ENCODE measurements at regions not wholly inside any gene's neighbourhood (a gene's known extent, or its start where the extent isn't known, plus 50 kb on each side); places are given as distances from the start of the nearest gene placed in this dataset.
"Not testable (repeated sequence)": the region's sequence is repeated elsewhere in the genome, so short reads cannot be mapped to it uniquely, and the experiment has no call there.

DNA sequence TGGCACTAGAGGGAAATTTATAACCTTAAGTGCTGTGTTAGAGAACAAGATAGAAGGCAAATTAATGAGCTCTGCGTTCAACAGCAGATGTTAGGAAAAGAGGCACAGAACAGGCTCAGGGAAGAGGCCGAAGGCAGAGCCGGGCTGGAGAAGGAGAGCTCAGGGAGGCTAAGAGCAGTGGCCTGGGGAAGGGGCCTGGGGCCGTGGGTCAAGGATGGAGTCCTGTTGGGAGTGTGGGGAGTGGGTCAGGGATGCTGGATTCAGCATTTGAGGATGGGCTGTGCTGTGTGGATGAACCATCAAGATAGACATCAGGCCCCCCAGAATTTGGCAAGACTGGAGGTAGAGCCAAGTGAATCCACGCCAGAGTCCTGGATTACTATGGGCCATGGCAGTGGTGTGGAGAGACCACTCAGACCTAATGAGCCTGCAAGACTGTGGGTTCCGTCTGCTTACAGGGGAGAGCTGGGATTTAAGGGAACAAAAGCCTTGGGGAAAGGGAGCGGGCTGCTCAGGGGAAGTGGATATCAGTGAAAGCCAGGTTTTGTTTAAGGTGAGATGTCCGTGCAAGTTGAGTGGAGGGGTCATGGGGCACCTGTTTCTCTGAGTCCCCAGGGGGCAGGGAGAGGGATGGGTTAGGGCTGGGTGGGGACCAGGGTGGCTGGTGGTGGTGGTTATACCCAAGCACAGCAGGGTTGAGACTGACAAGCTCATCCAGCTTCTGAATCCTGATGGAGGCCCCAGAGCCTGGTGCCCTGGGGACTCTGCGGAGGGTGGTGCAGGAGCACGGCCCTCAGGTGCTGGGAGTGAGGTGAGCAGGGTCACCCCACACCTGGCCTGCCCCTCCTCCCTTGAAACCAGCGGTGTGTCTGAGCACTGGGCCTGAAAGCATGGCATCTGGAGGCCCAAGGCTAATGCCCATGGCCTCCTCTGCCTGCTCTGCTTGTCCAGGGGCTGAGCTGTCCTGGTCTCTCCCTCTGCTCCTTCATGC, 101.7 kb downstream of the BMS1 start:
- no peak for DNase-seq

DNA sequence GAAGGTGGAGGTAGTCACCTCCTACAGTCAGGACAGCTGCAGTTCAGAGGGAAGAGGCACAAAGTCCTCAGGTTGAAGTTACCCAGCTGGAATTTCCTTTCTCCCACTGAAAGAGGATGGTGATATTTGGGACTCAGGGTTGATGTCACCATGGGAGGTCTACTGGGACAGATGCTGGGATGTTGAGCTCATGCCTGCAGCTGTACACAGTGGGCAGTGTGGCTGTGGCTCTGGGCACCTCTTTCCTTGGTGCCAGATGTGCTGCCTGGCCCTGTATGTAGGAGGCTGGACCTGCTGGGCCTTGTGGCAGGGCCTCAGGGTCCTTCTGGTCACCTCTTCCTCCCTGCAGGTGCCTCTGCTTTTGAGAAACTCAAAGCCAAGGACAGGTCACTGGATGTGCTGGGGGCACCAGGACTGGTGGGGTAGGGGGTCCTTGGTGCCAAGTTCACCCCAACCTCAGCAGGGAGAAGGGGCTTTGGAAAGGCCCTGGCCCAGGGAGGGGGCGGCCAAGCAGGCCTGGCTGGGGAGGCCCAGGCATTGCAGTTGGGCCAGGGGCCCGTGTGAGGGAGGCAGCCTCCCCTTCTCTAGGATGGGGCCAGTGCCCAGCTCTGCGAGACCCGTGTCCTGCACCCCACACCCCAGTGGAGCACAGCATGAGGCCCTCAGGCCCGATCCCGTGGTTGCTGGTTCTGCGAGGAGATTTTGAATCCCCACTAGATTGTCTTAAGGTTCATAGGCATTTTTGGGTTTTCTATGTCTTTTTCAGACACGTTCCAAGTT, 103.1 kb downstream of the BMS1 start:
- DNase-seq = no peak

DNA sequence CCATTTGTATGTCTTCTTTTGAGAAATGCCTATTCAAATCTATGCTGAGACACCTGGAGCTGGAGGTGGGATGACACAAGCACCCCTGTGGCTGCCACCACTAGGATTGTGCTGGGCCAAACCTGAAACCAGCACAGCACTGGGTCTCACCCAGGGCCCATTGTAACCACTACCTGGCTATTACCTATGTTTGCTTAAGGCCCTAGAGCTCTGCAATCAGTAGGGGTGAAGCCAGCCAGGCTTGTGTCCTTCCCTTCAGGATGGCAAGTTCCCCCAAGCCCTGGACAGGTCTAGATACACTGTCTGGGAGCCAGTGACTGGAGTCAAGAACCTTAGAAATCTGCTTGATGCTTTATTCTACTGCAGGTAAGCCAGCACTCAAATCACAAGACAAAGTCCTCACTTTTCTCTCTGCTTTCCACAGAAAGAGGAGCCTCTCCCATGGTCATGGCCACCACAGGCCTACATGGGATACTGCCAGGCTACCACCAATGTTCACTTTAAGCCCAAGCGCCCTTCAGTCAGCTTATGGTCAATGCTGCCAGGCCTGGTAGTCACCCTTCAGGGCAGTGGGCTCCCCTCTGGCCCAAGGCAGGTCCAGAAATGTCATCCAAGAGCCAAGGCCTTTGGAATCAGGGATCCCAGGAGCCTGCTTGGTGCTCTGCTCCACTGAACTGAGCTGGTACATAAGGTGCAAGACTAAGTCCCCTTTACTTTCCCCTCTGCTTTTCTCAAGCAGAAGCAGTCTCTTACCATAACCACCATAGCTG, 105.3 kb downstream of the BMS1 start:
- DNase-seq = no peak

DNA sequence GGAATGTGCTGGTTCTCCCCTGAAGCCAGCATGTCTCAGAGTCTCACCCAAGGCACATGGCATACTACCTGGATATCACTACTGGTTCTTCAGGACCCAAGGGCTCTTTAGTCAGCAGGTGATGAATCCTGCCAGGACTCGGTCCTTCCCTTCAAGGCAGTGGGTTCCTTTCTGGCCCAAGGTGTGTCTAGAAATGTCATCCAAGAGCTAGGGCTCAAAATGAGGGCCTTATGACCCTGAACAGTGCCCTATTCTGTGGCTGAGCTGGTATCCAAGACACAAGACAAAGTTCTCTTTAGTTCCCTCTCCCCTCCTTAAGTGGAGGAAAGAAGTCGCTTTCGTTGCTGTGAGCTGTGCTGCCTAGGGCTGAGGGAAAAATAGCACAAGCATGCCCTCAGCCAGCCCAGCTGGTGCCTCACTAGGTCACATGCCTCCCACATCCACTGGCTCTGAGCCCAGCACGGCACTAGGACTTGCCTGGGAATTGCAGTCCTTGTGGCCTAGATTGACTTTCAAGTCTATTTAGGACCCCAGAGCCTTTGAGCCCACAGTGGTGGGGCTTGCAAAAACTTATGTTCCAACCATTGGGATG, 106.0 kb downstream of the BMS1 start:
- no peak for DNase-seq

DNA sequence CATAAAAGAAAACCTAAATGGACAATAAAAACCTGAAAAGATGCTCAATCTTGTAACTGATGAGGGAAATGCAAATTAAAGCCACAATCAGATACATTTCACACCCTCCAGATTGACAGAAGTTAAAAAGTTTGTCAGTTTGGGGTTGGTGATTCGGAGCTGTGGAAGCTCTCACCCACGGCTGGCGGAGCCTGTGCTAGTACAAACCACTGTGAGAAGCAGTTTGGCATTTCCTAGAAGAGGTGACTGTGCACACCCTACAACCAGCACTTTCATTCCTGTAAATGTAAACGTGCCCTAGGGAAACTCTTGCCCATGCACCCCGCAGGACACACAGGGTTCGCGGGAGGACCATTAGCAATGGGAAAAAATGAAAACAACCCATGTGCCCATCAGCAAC, 114.1 kb downstream of the BMS1 start:
- DNase-seq = no peak

DNA sequence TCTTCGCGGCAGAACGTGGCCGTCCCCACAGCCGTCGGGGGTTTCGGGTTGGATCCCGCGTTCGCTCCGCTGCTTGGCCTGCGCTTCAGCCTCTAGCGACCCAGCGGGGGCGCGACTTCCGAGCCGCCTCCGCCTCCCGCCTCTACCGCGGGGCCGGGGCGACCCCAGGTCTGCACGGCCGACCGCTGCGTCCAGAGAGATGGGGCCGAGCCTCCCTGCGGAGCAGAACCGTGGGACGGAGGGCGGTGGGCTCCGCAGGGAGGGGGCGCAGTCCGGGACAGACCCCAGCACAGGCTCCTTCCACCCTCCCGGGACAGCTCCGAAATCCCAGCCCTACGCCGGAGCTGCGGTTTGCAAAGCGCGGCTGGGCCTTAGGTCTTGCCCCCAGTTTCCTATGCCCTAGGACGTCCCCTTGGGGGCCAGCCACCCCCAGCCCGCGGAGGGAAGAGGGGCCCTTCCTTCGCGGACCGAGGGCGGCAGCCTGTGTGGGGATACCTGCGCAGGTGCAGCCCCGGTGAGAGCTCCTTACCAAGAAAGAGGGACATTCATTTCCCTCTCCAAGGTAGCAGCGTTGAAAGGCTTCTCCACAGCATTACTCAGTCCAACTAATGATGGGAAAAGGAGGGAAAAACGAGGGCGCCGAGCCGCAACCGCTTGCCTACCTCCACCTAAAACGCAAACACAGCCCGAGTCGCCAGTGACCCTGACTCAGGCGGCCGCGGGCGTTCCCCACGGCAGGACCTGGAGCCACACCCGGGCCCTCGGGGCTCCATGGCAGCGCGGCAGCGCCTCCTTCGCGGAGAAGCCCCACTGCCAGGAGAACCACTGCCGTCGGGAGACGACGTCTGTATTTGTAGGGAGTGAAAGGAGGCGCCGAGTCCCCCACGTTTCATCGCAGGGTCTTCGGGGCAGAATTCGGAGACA, 115.7 kb downstream of the BMS1 start:
- DNase-seq = no peak

DNA sequence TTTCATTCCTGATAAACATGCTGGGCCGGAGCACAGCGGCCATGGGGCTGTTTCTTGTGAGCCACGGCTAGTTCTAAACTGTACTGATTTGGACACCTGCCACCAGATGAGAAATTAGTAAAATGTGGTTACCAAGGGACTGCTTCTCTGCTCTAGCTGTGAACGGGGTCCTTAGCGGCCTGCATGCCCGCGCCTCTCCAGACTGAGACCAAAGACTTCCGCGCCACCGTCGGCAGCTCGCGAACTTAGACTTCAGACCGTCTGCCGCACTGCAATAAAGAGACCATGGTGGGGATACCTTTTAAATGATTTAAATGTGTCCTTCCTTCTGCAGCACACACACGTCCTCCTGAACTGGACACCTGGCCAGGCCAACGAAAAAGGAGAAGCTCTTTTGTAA, 116.4 kb downstream of the BMS1 start:
- no peak for DNase-seq

DNA sequence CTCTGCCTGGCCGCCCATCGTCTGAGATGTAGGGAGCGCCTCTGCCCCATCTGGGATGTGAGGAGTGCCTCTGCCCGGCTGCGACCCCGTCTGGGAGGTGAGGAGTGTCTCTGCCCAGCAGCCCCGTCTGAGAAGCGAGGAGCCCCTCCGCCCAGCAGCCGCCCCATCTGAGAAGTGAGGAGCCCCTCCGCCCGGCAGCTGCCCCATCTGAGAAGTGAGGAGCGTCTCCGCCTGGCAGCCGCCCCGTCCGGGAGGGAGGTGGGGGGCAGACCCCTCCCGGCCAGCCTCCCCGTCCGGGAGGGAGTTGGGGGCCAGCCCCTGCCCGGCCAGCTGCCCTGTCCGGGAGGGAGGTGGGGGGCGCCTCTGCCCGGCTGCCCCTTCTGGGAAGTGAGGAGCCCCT, 117.8 kb downstream of the BMS1 start:
- DNase-seq = not testable (repeated sequence)

DNA sequence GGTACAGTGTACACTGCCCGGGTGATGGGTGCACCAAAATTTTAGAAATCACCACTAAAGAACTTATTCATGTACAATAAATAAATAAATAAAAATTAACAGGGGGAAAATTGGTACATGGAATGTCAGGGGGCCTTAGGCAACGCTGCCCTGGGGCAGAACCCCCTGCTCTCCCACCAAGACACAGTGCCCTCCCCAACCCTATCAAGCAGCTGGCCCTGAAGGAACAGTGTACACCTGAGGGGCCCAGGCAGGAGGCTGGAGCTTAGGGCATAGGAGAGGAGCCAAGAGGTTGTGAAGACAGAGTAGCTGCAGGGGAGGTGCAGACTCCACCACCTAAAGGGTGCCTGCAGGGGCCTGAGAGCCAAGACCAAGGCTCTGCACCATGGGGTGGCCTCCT, 128.8 kb downstream of the BMS1 start:
- no peak for DNase-seq

DNA sequence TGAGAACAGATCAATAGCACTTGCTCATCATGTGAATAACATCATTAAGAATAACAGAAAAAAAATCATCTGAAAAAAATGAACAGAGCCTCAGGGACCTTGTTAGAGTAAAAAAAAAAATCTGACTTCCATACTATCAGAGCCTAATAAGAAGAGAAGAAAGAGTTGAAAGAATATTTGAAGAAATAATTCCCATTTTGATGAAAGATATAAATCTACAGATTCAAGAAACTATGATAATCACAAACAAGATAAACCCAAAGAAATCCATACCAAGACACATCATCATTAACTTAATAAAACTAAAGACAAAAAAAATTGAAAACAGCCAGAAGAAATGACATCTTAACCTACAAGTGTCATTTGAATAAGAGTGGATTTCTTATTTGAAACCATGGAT, 134.4 kb downstream of the BMS1 start:
- DNase-seq = no peak

DNA sequence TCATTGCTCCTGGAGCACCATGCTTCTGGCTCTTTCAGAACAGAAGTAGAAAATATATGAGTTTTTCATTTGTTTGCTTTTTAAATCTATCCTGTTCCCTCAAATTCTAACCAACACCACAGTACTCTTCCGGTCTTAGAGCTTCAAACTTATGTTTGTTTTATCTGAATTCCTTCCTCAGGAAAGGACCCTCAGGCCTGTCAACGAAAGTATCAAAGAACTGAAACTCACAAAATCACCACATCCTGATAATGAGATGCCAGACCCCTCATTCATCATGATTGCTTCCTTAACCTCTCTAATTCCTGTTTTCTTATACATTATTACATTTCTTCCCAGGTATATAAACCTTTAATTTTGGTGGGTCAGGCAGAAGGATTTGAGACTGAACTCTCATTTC, 135.2 kb downstream of the BMS1 start:
- DNase-seq = no peak

DNA sequence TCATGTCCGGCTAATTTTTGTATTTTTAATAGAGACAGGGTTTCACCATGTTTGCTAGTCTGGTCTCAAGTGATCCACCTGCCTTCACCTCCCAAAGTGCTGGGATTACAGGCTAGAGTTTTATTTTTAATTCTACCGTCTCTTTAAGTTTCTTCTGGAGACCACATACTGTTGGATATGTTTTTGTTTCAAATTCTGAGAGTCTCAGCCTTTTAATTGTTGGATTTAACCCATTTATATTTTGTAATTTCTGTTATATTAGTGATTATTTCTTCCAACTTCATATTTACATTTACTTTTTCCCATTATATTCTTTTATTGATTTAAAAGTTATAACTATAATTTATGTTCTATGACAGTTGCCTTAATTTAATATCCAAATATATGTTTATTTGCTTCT, 139.4 kb downstream of the BMS1 start:
- no peak for DNase-seq

DNA sequence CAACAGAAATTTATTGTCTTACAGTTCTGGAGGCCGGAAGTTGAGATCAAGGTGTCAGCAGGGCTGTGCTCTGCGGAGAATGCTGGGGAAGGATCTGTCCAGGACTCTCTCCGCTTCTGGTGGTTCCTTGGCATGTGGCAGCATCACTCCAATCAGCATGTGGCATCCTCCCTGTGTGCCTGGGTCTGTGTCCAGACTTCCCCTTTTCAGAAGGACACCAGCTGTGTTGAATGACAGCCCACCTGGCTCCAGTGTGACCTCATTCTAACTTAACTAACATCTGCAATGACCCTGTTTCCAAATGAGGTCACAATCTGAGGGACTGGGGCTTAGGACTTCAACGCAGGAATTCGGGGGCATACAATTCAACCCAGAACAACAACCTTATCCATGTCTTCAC, 141.9 kb downstream of the BMS1 start:
- no peak for DNase-seq

DNA sequence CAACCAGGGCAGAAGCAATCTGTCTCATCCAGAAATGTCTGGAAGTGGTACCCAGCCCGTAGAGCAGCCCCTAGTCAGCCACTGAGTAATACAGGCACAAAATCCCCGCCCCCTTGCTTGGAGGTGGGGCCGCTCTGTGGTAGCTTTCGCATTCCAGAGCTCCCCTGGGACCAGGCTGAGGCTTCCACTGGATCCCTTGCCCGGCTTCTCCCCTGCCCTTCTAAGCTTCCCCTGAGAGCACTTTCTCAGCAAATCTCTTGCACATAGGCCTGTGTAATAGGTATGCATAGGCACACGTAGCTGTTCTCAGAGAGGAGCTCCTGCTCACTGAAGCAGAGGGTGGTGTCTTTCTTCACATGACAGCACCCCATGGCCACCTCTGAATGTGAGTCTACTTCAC, 144.2 kb downstream of the BMS1 start:
- no peak for DNase-seq

DNA sequence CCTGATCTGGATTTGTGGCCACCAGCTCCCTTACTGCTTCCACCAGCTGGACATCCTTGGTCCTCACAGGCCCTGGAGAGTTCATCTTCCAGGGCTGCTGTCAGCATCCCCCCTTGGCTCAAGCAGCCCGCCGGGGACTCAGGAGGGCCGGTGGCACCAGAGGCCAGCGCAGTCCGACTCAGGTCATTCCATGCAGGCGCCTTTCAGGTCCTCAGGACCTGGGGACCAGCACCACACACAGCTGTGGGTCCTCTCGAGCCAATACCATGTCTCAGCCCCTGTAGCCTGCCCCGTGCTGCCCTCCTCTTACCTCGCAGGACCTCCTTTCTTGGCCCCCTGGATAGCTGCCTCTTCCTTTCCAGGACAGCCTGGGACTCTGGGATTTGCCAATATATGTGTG, 145.5 kb downstream of the BMS1 start:
- DNase-seq = no peak

DNA sequence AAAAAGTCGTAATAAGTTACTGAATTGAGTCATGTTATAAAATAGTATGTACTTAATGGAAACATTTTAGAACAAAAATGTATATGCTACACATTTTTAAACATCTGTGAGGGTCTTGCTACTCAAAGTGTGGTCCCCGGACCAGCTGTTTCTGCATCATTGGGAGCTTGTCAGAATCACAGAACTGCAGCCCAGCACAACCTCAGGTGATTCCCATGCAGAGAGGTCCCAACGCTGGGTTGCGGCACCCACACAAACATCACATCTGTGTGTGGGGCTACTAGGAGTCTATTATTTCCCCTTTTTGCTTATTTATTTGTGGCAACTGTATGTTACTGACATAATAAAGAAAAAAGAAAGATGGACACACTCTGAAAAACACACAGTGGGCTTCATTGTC, 146.6 kb downstream of the BMS1 start:
- no peak for DNase-seq

DNA sequence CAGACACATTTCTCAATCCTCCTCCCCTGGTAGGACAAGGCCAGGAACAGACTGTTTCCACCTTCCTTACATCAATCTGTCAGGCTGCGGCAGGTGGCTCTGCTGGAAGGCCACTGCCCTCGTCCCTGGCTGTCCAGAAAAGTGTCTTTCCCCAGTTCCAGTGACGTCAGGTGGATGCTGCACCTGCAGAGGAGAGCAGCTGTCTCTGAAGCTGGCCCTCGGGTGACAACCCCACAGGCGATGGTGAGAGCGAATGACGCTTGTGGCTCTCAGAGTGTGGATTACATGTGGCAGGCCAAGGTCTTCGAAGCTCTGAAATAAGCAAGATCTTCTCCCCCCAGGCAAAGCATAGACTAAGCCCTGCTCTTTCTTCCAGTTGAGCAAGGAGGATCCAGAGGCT, 146.9 kb upstream of the RET start:
- no peak for DNase-seq

DNA sequence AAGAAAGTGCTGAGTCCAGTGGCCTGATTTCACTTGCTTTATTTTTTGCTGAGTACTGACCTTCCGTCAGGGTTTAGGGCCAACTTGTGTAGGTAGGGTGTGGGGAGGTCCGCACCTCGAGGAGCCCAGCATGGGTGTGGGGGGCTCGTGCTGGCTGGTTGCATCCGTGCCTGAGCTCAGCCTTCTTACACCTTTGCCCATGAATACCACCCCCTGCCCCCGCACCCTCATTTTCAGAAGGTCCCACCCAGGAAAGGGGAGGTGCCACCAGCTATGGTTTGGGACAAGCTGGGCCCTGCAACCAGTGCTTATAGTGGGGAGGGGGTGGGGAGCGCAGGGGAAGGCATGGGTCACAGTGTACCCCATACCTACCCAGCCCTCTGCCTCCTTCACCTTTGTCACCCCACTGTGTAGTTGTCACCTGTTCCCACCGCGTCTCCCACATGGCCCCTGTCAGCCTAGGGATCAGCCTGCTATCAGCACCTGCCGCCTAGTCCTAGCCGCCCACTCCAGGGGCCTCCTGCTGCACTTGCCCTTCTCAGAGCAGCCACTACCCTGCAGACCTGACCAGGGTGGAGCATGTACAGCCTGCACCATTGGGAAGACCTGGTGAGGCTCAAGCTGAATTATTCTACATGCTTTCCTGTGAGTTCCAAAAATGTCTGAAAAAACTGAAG, 146.2 kb upstream of the RET start:
- DNase-seq = no peak

DNA sequence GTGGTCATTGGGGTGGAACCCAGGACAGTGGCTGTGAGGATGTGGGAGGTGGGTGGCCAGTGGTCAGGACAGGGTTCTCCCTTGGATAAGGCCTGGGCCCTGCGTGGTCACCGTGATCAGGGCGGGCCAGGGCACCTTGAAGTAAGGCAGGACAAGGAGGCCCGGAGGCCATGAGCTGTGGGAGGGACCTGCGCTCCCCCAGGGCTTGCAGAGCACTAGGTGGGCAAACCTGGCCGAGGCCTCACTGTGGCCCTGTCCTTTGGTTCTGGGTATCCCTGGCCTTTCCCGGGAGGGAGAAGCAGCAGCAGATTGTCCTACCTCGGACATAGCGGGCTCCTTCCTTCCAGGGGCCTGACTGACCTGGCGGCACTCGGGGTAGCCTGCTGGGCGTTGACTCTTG, 144.8 kb upstream of the RET start:
- no peak for DNase-seq

DNA sequence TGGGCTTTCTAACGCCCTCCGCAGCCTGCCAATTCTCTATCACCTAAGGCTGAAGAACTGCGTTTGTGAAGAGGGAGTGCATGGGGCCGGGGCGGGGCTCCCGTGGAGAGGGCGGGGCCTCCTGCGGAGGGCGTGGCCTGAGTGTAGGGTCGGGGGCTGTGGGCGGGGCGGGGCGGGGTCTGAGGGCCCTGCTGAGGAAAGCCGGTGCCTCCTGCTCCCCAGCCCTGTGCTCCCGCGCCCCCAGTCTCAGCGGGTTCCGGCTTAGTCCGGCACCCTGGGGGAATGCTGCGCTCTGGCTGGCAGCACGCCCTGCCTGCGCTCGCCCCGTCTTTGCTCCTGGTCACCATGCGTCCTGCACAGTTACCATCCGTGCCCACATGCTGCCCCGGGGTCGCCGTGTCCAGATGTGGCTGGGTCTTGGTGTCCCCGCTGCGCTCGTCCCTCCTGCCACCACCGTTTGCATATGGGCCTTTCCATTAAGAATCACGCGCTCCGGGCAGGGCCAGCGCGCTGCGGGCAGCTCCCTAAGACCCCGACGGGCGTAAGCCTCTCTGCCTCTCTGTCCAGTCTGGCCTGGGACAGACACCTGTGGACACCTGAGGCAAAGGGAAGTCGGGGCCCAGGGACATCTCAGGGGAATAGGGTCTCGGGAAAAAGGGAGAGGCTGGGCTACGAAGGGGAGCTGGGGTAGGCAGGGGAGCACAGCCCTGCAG, 144.0 kb upstream of the RET start:
- peak in 2 of 5 experiments; percentile 26 to 28 for DNase-seq

All from T-helper 2 cell (primary cell).